ENCODE measurements at regions not wholly inside any gene's neighbourhood (a gene's known extent, or its start where the extent isn't known, plus 50 kb on each side); places are given as distances from the start of the nearest gene placed in this dataset.

DNA sequence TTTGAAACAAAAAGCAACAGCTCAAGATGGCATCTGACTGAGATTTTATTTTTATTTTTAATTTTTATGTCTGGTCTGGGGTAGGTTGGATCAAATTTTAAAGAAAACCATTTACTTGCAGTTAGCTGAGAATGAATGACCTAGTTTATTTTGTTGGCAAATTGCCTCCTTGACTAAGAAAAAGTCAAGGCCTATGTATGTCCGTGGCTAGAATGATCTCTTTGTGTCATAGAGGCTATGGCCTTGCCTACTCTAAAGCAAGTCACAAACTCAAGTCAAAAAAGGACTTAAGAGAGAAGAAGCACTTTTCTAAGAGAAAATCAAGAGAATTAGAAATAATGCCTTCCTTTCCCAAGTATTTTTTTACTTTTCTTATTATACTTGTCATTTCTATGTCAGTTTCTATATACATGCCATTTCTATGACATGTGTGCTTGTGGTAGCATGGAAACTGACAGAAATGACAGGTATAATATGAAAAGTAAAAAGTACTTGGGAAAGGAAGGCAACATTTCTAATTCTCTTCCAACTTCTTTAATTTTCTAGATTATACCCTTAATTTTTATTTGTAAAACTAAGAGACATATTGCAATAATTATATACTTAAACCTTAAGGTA lies 136.7 kb downstream of the CENPF start:
- no peak overlapping the region for H3K4me3 ChIP-seq (ENCODE audit: low read depth, low read length)
- no peak for DNase-seq (ENCODE audit: low read depth)
- TF ChIP-seq MYC (IDR thresholded peaks at IDR 0.05; ENCODE audit: low read depth, low read length) (no peak), POLR2A (IDR thresholded peaks at IDR 0.05; ENCODE audit: extremely low read depth, insufficient read length) (no peak), CTCF (IDR thresholded peaks at IDR 0.05; ENCODE audit: low read depth, low read length) (no peak)
- TF ChIP-seq, protein P1, sequence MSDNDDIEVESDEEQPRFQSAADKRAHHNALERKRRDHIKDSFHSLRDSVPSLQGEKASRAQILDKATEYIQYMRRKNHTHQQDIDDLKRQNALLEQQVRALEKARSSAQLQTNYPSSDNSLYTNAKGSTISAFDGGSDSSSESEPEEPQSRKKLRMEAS (IDR thresholded peaks at IDR 0.05; ENCODE audit: low read depth, low read length): no peak

GRCh38 chr1:214740471-214740870 lies 137.5 kb downstream of the CENPF start:
- no peak for DNase-seq (ENCODE audit: low read depth)
- TF ChIP-seq CTCF (IDR thresholded peaks at IDR 0.05; ENCODE audit: low read depth, low read length) (no peak), POLR2A (IDR thresholded peaks at IDR 0.05; ENCODE audit: extremely low read depth, insufficient read length) (no peak), MYC (IDR thresholded peaks at IDR 0.05; ENCODE audit: low read depth, low read length) (no peak)
- TF ChIP-seq, protein P1 (IDR thresholded peaks at IDR 0.05; ENCODE audit: low read depth, low read length): no peak
- H3K4me3 ChIP-seq (ENCODE audit: low read depth, low read length): no peak overlapping the region

GRCh38 chr1:214747050-214747635 lies 144.1 kb downstream of the CENPF start:
- TF ChIP-seq MYC (IDR thresholded peaks at IDR 0.05; ENCODE audit: low read depth, low read length) (no peak), CTCF (IDR thresholded peaks at IDR 0.05; ENCODE audit: low read depth, low read length) (no peak), POLR2A (IDR thresholded peaks at IDR 0.05; ENCODE audit: extremely low read depth, insufficient read length) (no peak)
- TF ChIP-seq, protein P1 (IDR thresholded peaks at IDR 0.05; ENCODE audit: low read depth, low read length): no peak

DNA sequence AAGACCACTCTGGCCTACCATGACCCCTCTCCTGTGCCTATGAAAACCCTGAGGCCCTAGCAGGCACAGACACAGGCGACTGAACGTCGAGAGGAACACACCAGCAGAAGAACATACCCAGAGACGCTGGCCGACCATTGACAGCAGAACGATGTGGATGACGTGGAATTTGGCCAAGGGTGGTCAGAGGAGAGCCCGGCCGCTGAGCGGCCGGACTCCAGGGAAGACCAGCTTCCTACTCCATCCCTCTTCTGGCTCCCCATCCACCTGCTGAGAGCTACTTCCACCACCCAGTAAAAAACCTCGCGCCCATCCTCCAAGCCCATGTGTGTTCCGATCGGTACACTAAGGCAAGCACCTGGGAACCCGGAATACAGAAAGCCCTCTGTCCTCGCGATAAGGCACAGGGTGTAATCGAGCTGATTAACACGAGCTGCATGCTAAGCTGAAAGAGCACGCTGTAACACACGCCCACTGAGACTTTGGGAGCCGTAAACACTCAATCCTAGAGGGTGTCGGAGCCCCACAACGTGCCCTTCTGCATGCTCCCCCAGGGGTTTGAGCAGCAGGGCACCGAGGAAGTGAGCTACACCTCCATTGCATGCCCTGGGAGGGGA lies 150.3 kb downstream of the CENPF start:
- H3K4me3 ChIP-seq (ENCODE audit: low read depth, low read length): no peak overlapping the region
- TF ChIP-seq MYC (IDR thresholded peaks at IDR 0.05; ENCODE audit: low read depth, low read length): no peak
- no peak for DNase-seq (ENCODE audit: low read depth)

More at GRCh38 chr1:214747050-214747635, 144.1 kb downstream of the CENPF start:
- no peak for DNase-seq (ENCODE audit: low read depth)
- H3K4me3 ChIP-seq (ENCODE audit: low read depth, low read length): no peak overlapping the region

DNA sequence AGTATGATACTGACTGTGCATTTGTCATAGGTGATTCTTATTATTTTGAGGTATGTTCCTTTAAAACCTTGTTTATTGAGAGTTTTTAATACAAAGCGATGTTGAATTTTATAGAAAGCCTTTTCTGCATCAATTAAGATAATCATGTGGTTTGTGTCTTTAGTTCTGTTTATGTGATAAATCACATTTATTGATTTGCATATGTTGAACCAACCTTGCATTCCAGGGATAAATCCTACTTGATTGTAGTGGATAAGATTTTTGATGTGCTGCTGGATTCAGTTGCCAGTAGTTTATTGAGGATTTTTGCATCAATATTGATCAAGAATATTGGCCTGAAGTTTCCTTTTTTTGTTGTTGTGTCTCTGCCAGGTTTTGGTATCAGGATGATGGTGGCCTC lies 158.0 kb downstream of the CENPF start:
- no peak overlapping the region for H3K4me3 ChIP-seq (ENCODE audit: low read depth, low read length)
- DNase-seq (ENCODE audit: low read depth): no peak
- TF ChIP-seq, protein P1 (IDR thresholded peaks at IDR 0.05; ENCODE audit: low read depth, low read length): no peak
- no peak for TF ChIP-seq CTCF (IDR thresholded peaks at IDR 0.05; ENCODE audit: low read depth, low read length)
- no peak for TF ChIP-seq MYC (IDR thresholded peaks at IDR 0.05; ENCODE audit: low read depth, low read length)
- no peak for TF ChIP-seq POLR2A (IDR thresholded peaks at IDR 0.05; ENCODE audit: extremely low read depth, insufficient read length)

DNA sequence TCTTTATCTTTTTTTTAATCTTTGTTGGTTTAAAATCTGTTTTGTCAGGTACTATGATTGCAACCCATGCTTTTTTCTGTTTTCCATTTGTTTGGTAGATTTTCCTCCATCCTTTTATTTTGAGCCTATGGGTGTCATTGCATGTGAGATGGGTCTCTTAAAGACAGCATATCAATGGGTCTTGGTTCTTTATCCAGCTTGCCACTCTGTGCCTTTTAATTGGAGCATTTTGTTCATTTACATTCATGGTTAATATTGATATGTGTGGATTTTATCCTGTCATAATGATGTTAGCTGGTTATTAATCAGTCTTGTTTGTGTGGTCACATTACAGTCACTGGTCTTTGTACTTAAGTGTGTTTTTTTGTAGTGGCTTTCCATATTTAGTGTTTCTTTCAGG lies 159.9 kb downstream of the CENPF start:
- H3K4me3 ChIP-seq (ENCODE audit: low read depth, low read length): no peak overlapping the region
- TF ChIP-seq POLR2A (IDR thresholded peaks at IDR 0.05; ENCODE audit: extremely low read depth, insufficient read length): no peak
- TF ChIP-seq MYC (IDR thresholded peaks at IDR 0.05; ENCODE audit: low read depth, low read length): no peak
- no peak for TF ChIP-seq CTCF (IDR thresholded peaks at IDR 0.05; ENCODE audit: low read depth, low read length)
- TF ChIP-seq, protein P1 (IDR thresholded peaks at IDR 0.05; ENCODE audit: low read depth, low read length): no peak
- DNase-seq (ENCODE audit: low read depth): no peak
